Kidney epithelial cell (primary cell): ENCODE measurements at regions not wholly inside any gene's neighbourhood (a gene's known extent, or its start where the extent isn't known, plus 50 kb on each side); places are given as distances from the start of the nearest gene placed in this dataset.

Experiments
- DNase-seq: peaks from one replicate; pipeline ENCODE4 v3.0.0-alpha.2; 2010; ENCODE audit warnings: low read depth
- H3K27me3 ChIP-seq: 2 replicates; pipeline ENCODE4 v1.6.0; 2011; ENCODE audit warnings: low read length; ENCODE audit not compliant: control insufficient read depth, insufficient read depth
- H3K36me3 ChIP-seq: 2 replicates; pipeline ENCODE4 v1.5.1; 2011; ENCODE audit warnings: low read length; ENCODE audit not compliant: control insufficient read depth, insufficient read depth
- H3K4me3 ChIP-seq: 2 replicates; pipeline ENCODE4 v1.5.1; 2011; ENCODE audit warnings: low read depth, mild to moderate bottlenecking, control low read depth, low read length
- CTCF ChIP-seq: IDR thresholded peaks from 2 replicates; pipeline ENCODE4 v1.5.1; 2011; ENCODE audit warnings: mild to moderate bottlenecking, moderate library complexity, low read length, control low read depth, inconsistent platforms; ENCODE audit not compliant: insufficient read depth, poor library complexity, severe bottlenecking

GRCh38 chr3:128556384-128556783 is 63.4 kb upstream of the GATA2 start:
- H3K4me3 ChIP-seq: no peak overlapping the region
- no peak for DNase-seq
- H3K27me3 ChIP-seq: peaks cover 3% of the 10 kb centered on the region
- no peak for TF ChIP-seq CTCF
- no peaks in the 10 kb centered on the region for H3K36me3 ChIP-seq

- no peak for TF ChIP-seq CTCF
- Histone ChIP-seq H3K27me3 (peaks cover 3% of the 10 kb centered on the region), H3K36me3 (no peaks in the 10 kb centered on the region), H3K4me3 (no peak overlapping the region)
- no peak for DNase-seq
Observed at GRCh38 chr3:128555841-128556240, 62.8 kb upstream of the GATA2 start.

GRCh38 chr3:128555098-128555825 is 62.3 kb upstream of the GATA2 start:
- Histone ChIP-seq H3K36me3 (no peaks in the 10 kb centered on the region), H3K27me3 (peaks cover 3% of the 10 kb centered on the region), H3K4me3 (no peak overlapping the region)
- no peak for DNase-seq
- TF ChIP-seq CTCF: no peak

GRCh38 chr3:128554465-128555097 is 61.6 kb upstream of the GATA2 start:
- no peak for TF ChIP-seq CTCF
- no peak overlapping the region for H3K4me3 ChIP-seq
- no peaks in the 10 kb centered on the region for H3K36me3 ChIP-seq
- DNase-seq: no peak
- peaks cover 3% of the 10 kb centered on the region for H3K27me3 ChIP-seq

- peaks cover 3% of the 10 kb centered on the region for H3K27me3 ChIP-seq
- peak; percentile 42 for DNase-seq
- H3K4me3 ChIP-seq: no peak overlapping the region
- TF ChIP-seq CTCF: peak; percentile 21
- H3K36me3 ChIP-seq: no peaks in the 10 kb centered on the region
Observed at GRCh38 chr3:128554100-128554464, 61.1 kb upstream of the GATA2 start.

- H3K4me3 ChIP-seq: no peak overlapping the region
- H3K27me3 ChIP-seq: peaks cover 3% of the 10 kb centered on the region
- TF ChIP-seq CTCF: no peak
- no peak for DNase-seq
- H3K36me3 ChIP-seq: no peaks in the 10 kb centered on the region
Observed at GRCh38 chr3:128553560-128553959, 60.6 kb upstream of the GATA2 start.
